Thyroid gland (tissue), 4 donors: ENCODE measurements at regions not wholly inside any gene's neighbourhood (a gene's known extent, or its start where the extent isn't known, plus 50 kb on each side); places are given as distances from the start of the nearest gene placed in this dataset.

Experiments used
- DNase-seq, 2 donors: peaks; one replicate each; pipeline ENCODE4 v3.0.0-alpha.2; 2019
- H3K27ac ChIP-seq, 3 donors: fragments of 200-600 bp; sonication (generic); 1 replicate in 2 of 3; 2 replicates in 1 of 3; pipeline ENCODE4 v1.5.1; 2016 to 2019; ENCODE audit warnings: mild to moderate bottlenecking in 1 of 3, moderate library complexity in 1 of 3
- H3K27me3 ChIP-seq: fragments of 200-600 bp; sonication (generic); one replicate; pipeline ENCODE4 v1.5.1; 2019
- H3K36me3 ChIP-seq, 2 donors: fragments of 200-600 bp; sonication (generic); one replicate each; pipeline ENCODE4 v1.5.1; 2016 to 2019
- H3K4me1 ChIP-seq, 2 donors: fragments of 200-600 bp; sonication (generic); one replicate each; pipeline ENCODE4 v1.5.1; 2017 to 2019
- H3K4me3 ChIP-seq, 3 donors: fragments of 200-600 bp; sonication (generic); replicated peaks in 1 of 3; 1 replicate in 2 of 3; 2 replicates in 1 of 3; pipeline ENCODE4 v1.5.1; 2016; ENCODE audit warnings: mild to moderate bottlenecking in 1 of 3
- H3K9me3 ChIP-seq: fragments of 200-600 bp; sonication (generic); one replicate; pipeline ENCODE4 v1.5.1; 2017
- POLR2A ChIP-seq, 2 donors: fragments of 450-650 bp; IDR thresholded peaks; one replicate each; pipeline ENCODE4 v1.6.1; 2017; ENCODE audit warnings: antibody characterized with exemption in 2 of 2, mild to moderate bottlenecking in 2 of 2, moderate library complexity in 1 of 2
- WGBS, 2 donors: methylation state at CpG; one replicate each; pipeline ENCODE4 v1.1.5; 2017; 5-methylcytosine and 5-hydroxymethylcytosine counted together
- intact Hi-C: fragments of 100-400 bp; cut with DNase I; formaldehyde crosslinking; loops from one replicate; pipeline ENCODE4 v1.15.1; 2023
- TF ChIP-seq, protein P1 (sequence below), 6 experiments: fragments of 200-600 bp in 3 of 6; fragments of 450-650 bp in 3 of 6; sonication (generic) in 3 of 6; IDR thresholded peaks; one replicate each; pipeline ENCODE4 v1.5.1; 2016 to 2019; ENCODE audit warnings: antibody characterized with exemption in 6 of 6, mild to moderate bottlenecking in 2 of 6, inconsistent platforms in 1 of 6, moderate library complexity in 1 of 6

- Histone ChIP-seq H3K4me1 (no peaks in the 10 kb centered on the region), H3K36me3 (no peaks in the 10 kb centered on the region), H3K27ac (no peak overlapping the region), H3K9me3 (no peaks in the 10 kb centered on the region), H3K4me3 (no peak overlapping the region), H3K27me3 (no peaks in the 10 kb centered on the region)
- intact Hi-C loops = no loop called here
- WGBS, 2 donors = 59 to 68% methylated on average over 1 of the region's 1 CpG
- TF ChIP-seq, protein P1, sequence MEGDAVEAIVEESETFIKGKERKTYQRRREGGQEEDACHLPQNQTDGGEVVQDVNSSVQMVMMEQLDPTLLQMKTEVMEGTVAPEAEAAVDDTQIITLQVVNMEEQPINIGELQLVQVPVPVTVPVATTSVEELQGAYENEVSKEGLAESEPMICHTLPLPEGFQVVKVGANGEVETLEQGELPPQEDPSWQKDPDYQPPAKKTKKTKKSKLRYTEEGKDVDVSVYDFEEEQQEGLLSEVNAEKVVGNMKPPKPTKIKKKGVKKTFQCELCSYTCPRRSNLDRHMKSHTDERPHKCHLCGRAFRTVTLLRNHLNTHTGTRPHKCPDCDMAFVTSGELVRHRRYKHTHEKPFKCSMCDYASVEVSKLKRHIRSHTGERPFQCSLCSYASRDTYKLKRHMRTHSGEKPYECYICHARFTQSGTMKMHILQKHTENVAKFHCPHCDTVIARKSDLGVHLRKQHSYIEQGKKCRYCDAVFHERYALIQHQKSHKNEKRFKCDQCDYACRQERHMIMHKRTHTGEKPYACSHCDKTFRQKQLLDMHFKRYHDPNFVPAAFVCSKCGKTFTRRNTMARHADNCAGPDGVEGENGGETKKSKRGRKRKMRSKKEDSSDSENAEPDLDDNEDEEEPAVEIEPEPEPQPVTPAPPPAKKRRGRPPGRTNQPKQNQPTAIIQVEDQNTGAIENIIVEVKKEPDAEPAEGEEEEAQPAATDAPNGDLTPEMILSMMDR (IDR thresholded peaks at IDR 0.05) = no peak
- TF ChIP-seq POLR2A (IDR thresholded peaks at IDR 0.05) = no peak
- no peak for DNase-seq
Measured at GRCh38 chr11:42960521-42961088, 351.2 kb upstream of the API5 start.

- no peaks in the 10 kb centered on the region for H3K4me1 ChIP-seq
- no peaks in the 10 kb centered on the region for H3K27me3 ChIP-seq
- WGBS, 2 donors = 85 to 96% methylated on average over 2 of the region's 2 CpGs
- no peak overlapping the region for H3K27ac ChIP-seq
- intact Hi-C loops = no loop called here
- H3K36me3 ChIP-seq = no peaks in the 10 kb centered on the region
- H3K4me3 ChIP-seq = no peak overlapping the region
- no peak for DNase-seq
- no peak for TF ChIP-seq POLR2A (IDR thresholded peaks at IDR 0.05)
- TF ChIP-seq, protein P1 (IDR thresholded peaks at IDR 0.05) = no peak
- no peaks in the 10 kb centered on the region for H3K9me3 ChIP-seq
Measured at GRCh38 chr11:42967653-42968052, 344.1 kb upstream of the API5 start.

DNA sequence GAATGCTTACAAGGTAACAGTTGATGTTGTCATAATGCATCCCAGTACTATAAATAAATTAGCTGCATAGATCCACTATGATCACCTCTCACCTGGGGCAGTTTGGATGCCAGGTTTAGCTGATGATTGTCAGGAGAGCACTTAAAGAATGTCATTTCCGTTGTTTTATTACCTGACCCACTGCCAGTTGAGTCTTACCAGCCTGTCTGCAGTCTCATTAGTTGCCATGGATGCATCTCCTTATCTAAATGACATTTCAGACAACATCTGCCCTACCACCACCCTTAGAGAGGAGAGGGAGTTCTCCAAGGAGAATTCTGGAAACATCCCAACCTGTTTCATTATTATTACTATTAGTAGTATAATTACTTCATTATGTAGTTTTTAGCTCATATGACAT lies 339.1 kb upstream of the API5 start:
- H3K9me3 ChIP-seq = no peaks in the 10 kb centered on the region
- intact Hi-C loops = no loop called here
- TF ChIP-seq, protein P1 (IDR thresholded peaks at IDR 0.05) = no peak
- TF ChIP-seq POLR2A (IDR thresholded peaks at IDR 0.05) = no peak
- no peaks in the 10 kb centered on the region for H3K4me1 ChIP-seq
- H3K27me3 ChIP-seq = no peaks in the 10 kb centered on the region
- no peak overlapping the region for H3K4me3 ChIP-seq
- 17 to 29% methylated on average over 1 of the region's 1 CpG for WGBS, 2 donors
- H3K36me3 ChIP-seq = no peaks in the 10 kb centered on the region
- H3K27ac ChIP-seq = no peak overlapping the region
- DNase-seq = no peak

- WGBS, 2 donors = 83 to 85% methylated on average over 4 of the region's 4 CpGs
- TF ChIP-seq, protein P1 (IDR thresholded peaks at IDR 0.05) = no peak
- no peak for TF ChIP-seq POLR2A (IDR thresholded peaks at IDR 0.05)
- intact Hi-C loops = no loop called here
- H3K4me3 ChIP-seq = no peak overlapping the region
- no peaks in the 10 kb centered on the region for H3K36me3 ChIP-seq
- H3K4me1 ChIP-seq = no peaks in the 10 kb centered on the region
- no peaks in the 10 kb centered on the region for H3K27me3 ChIP-seq
- DNase-seq = no peak
- H3K27ac ChIP-seq = no peak overlapping the region
- H3K9me3 ChIP-seq = no peaks in the 10 kb centered on the region
Measured at GRCh38 chr11:42974510-42975179, 337.2 kb upstream of the API5 start.

- Histone ChIP-seq H3K4me1 (no peaks in the 10 kb centered on the region), H3K4me3 (no peak overlapping the region), H3K9me3 (no peaks in the 10 kb centered on the region), H3K36me3 (no peaks in the 10 kb centered on the region), H3K27me3 (no peaks in the 10 kb centered on the region), H3K27ac (no peak overlapping the region)
- intact Hi-C loops = no loop called here
- TF ChIP-seq, protein P1 (IDR thresholded peaks at IDR 0.05) = no peak
- TF ChIP-seq POLR2A (IDR thresholded peaks at IDR 0.05) = no peak
- WGBS, 2 donors = 37 to 39% methylated on average over 1 of the region's 1 CpG
- no peak for DNase-seq
Measured at GRCh38 chr11:42975180-42975529, 336.6 kb upstream of the API5 start.
